T-helper 2 cell (primary cell): ENCODE measurements at regions not wholly inside any gene's neighbourhood (a gene's known extent, or its start where the extent isn't known, plus 50 kb on each side); places are given as distances from the start of the nearest gene placed in this dataset.

Experiments
- DNase-seq, 5 experiments: peaks; one replicate each; pipeline versions ENCODE4 v3.0.0 to v3.0.0-alpha.2; 2012 to 2022

- DNase-seq: no peak
These were observed 54.4 kb upstream of the CELF4 start for GRCh38 chr18:37619964-37620363.

GRCh38 chr18:37617623-37618022 lies 52.0 kb upstream of the CELF4 start:
- no peak for DNase-seq
